ENCODE measurements at regions not wholly inside any gene's neighbourhood (a gene's known extent, or its start where the extent isn't known, plus 50 kb on each side); places are given as distances from the start of the nearest gene placed in this dataset.

GRCh38 chr2:41510108-41510507 is 537.7 kb upstream of the PKDCC start:
- Histone ChIP-seq H3K27ac (ENCODE audit: control insufficient read depth, insufficient read depth) (no peak overlapping the region), H2AFZ (ENCODE audit: control insufficient read depth, low read depth, low read length) (no peak overlapping the region), H3K4me2 (ENCODE audit: control insufficient read depth, insufficient read depth) (no peak overlapping the region), H3K9me3 (replicated peaks; ENCODE audit: control insufficient read depth, insufficient read depth, low read length) (no peaks in the 10 kb centered on the region), H3K79me2 (ENCODE audit: control insufficient read depth, insufficient read depth, low read length) (no peaks in the 10 kb centered on the region), H3K36me3 (ENCODE audit: control insufficient read depth in 2 of 2, insufficient read depth in 2 of 2, low read length in 1 of 2) (no peaks in the 10 kb centered on the region), H3K4me1 (ENCODE audit: control insufficient read depth, insufficient read depth, low read length) (no peaks in the 10 kb centered on the region), H3K4me3 (no peak overlapping the region), H3K9ac (ENCODE audit: control insufficient read depth, insufficient read depth, low read length) (no peak overlapping the region), H4K20me1 (ENCODE audit: control insufficient read depth, insufficient read depth) (no peaks in the 10 kb centered on the region), H3K27me3 (replicated peaks in 1 of 2; ENCODE audit: control insufficient read depth in 2 of 2, insufficient read depth in 2 of 2, low read length in 1 of 2) (no peaks in the 10 kb centered on the region)
- WGBS (ENCODE audit: insufficient coverage, insufficient replicate concordance, low lambda C conversion rate, missing lambda C conversion rate): 3% methylated on average over 4 of the region's 4 CpGs
- RAD21 ChIA-PET (ENCODE audit: unreplicated experiment): no interaction called here
- DNase-seq (ENCODE audit: low read depth, low spot score): no peak
- SMC1A ChIA-PET (ENCODE audit: uncharacterized antibody, unreplicated experiment): no interaction called here
- CTCF ChIA-PET: interaction anchor here (0.6 kb wide), 1 partner anchor 1062 kb away, joined by 4 read pairs; no protein-coding TSS in a partner anchor
- ATAC-seq: no peak
- TF ChIP-seq TBL1XR1 (IDR thresholded peaks at IDR 0.05; ENCODE audit: low read depth, low read length): no peak
- TF ChIP-seq ESRRA (IDR thresholded peaks at IDR 0.05; ENCODE audit: low read length): no peak
- no peak for TF ChIP-seq STAT3 (IDR thresholded peaks at IDR 0.05; ENCODE audit: low read depth, low read length)
- TF ChIP-seq CREM (IDR thresholded peaks at IDR 0.05; ENCODE audit: low read depth): no peak
- no peak for TF ChIP-seq BACH1 (IDR thresholded peaks at IDR 0.05; ENCODE audit: borderline replicate concordance)
- TF ChIP-seq, protein P1, sequence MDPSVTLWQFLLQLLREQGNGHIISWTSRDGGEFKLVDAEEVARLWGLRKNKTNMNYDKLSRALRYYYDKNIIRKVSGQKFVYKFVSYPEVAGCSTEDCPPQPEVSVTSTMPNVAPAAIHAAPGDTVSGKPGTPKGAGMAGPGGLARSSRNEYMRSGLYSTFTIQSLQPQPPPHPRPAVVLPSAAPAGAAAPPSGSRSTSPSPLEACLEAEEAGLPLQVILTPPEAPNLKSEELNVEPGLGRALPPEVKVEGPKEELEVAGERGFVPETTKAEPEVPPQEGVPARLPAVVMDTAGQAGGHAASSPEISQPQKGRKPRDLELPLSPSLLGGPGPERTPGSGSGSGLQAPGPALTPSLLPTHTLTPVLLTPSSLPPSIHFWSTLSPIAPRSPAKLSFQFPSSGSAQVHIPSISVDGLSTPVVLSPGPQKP (IDR thresholded peaks at IDR 0.05; ENCODE audit: low read depth, low read length): no peak
- no peak for TF ChIP-seq ZNF274 (IDR thresholded peaks at IDR 0.05; ENCODE audit: insufficient read depth, insufficient read length)
- TF ChIP-seq CHD2 (IDR thresholded peaks at IDR 0.05; ENCODE audit: borderline replicate concordance, low read depth, low read length): no peak
- no peak for TF ChIP-seq EP300 (IDR thresholded peaks at IDR 0.05; ENCODE audit: borderline replicate concordance in 1 of 2, control insufficient read depth in 1 of 2, low read depth in 2 of 2, low read length in 2 of 2)
- no peak for TF ChIP-seq ZNF217 (IDR thresholded peaks at IDR 0.05)
- in situ Hi-C loops (cut with MboI) (no loop called here), intact Hi-C loops (cut with micrococcal nuclease; ENCODE audit: unreplicated experiment) (no loop called here)
- POLR2A ChIA-PET: no interaction called here
- no peak for FAIRE-seq
- BruUV-seq (replicated peaks): no TSS peak

All from GM12878 (cell line).